Osteocyte (in vitro differentiated cells): ENCODE measurements at regions not wholly inside any gene's neighbourhood (a gene's known extent, or its start where the extent isn't known, plus 50 kb on each side); places are given as distances from the start of the nearest gene placed in this dataset.

ENCODE experiments used
- DNase-seq: peaks from one replicate; pipeline ENCODE4 v3.0.0; 2021; ENCODE audit warnings: mixed read lengths; ENCODE audit not compliant: unreplicated experiment; ENCODE audit errors: extremely low spot score
- H3K27ac Mint-ChIP-seq: one replicate; pipeline ENCODE4 v1.8.0; 2021; ENCODE audit warnings: mild to moderate bottlenecking, mixed read lengths; ENCODE audit not compliant: unreplicated experiment
- H3K27me3 Mint-ChIP-seq: one replicate; pipeline ENCODE4 v1.8.0; 2021; ENCODE audit warnings: mixed read lengths; ENCODE audit not compliant: unreplicated experiment
- H3K36me3 Mint-ChIP-seq: one replicate; pipeline ENCODE4 v1.8.0; 2021; ENCODE audit warnings: mixed read lengths; ENCODE audit not compliant: unreplicated experiment
- H3K4me1 Mint-ChIP-seq: one replicate; pipeline ENCODE4 v1.8.0; 2021; ENCODE audit warnings: mixed read lengths; ENCODE audit not compliant: unreplicated experiment
- H3K4me3 Mint-ChIP-seq: one replicate; pipeline ENCODE4 v1.8.0; 2021; ENCODE audit warnings: mild to moderate bottlenecking, moderate library complexity, mixed read lengths; ENCODE audit not compliant: unreplicated experiment
- H3K9me3 Mint-ChIP-seq: one replicate; pipeline ENCODE4 v1.8.0; 2021; ENCODE audit warnings: mixed read lengths; ENCODE audit not compliant: unreplicated experiment
- TF ChIP-seq, protein P1 (sequence below): fragments of 200-600 bp; sonication (generic); IDR thresholded peaks from 2 replicates; pipeline ENCODE4 v1.5.0; 2021; ENCODE audit warnings: antibody characterized with exemption, mild to moderate bottlenecking, moderate library complexity

- H3K36me3 Mint-ChIP-seq = no peaks in the 10 kb centered on the region
- DNase-seq = no peak
- no peaks in the 10 kb centered on the region for H3K4me1 Mint-ChIP-seq
- TF ChIP-seq, protein P1, sequence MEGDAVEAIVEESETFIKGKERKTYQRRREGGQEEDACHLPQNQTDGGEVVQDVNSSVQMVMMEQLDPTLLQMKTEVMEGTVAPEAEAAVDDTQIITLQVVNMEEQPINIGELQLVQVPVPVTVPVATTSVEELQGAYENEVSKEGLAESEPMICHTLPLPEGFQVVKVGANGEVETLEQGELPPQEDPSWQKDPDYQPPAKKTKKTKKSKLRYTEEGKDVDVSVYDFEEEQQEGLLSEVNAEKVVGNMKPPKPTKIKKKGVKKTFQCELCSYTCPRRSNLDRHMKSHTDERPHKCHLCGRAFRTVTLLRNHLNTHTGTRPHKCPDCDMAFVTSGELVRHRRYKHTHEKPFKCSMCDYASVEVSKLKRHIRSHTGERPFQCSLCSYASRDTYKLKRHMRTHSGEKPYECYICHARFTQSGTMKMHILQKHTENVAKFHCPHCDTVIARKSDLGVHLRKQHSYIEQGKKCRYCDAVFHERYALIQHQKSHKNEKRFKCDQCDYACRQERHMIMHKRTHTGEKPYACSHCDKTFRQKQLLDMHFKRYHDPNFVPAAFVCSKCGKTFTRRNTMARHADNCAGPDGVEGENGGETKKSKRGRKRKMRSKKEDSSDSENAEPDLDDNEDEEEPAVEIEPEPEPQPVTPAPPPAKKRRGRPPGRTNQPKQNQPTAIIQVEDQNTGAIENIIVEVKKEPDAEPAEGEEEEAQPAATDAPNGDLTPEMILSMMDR = peak; percentile 57
- peaks cover 14% of the 10 kb centered on the region for H3K27me3 Mint-ChIP-seq
- no peak overlapping the region for H3K27ac Mint-ChIP-seq
- no peaks in the 10 kb centered on the region for H3K9me3 Mint-ChIP-seq
- no peak overlapping the region for H3K4me3 Mint-ChIP-seq
Measured at GRCh38 chr18:70450426-70451253, 161.8 kb downstream of the SOCS6 start.

- peaks cover 9% of the 10 kb centered on the region for H3K9me3 Mint-ChIP-seq
- H3K4me3 Mint-ChIP-seq = no peak overlapping the region
- H3K27me3 Mint-ChIP-seq = peaks cover 12% of the 10 kb centered on the region
- no peak for DNase-seq
- H3K4me1 Mint-ChIP-seq = no peaks in the 10 kb centered on the region
- no peaks in the 10 kb centered on the region for H3K36me3 Mint-ChIP-seq
- H3K27ac Mint-ChIP-seq = no peak overlapping the region
- TF ChIP-seq, protein P1 = no peak
Measured at GRCh38 chr18:70448588-70448987, 159.7 kb downstream of the SOCS6 start.

DNA sequence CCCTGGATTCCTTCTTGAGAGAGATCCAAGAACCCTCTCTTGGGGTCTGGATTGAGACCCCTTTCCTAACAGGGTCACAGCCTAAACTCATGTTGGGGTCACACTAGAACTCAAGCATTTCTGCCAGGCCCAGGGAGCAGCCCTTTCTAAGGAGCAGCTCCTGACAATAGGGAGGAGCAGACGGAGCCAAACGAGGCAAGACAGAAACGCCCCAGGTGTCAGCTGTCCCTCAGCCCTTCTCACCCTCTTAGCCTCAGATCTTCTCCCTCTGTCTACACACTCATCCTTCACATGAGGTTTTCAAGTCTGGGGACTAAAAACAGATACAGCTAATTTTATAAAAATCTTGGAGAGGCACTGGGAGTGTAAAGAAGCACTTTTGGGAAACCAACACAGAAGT lies 157.2 kb downstream of the SOCS6 start:
- no peaks in the 10 kb centered on the region for H3K36me3 Mint-ChIP-seq
- no peak overlapping the region for H3K27ac Mint-ChIP-seq
- H3K27me3 Mint-ChIP-seq = peaks cover 6% of the 10 kb centered on the region
- no peaks in the 10 kb centered on the region for H3K4me1 Mint-ChIP-seq
- no peak for DNase-seq
- TF ChIP-seq, protein P1 = no peak
- peaks cover 13% of the 10 kb centered on the region for H3K9me3 Mint-ChIP-seq
- H3K4me3 Mint-ChIP-seq = no peak overlapping the region

GRCh38 chr18:70442933-70443332 lies 154.1 kb downstream of the SOCS6 start:
- peaks cover 13% of the 10 kb centered on the region for H3K9me3 Mint-ChIP-seq
- H3K27me3 Mint-ChIP-seq = no peaks in the 10 kb centered on the region
- H3K27ac Mint-ChIP-seq = no peak overlapping the region
- DNase-seq = no peak
- no peaks in the 10 kb centered on the region for H3K36me3 Mint-ChIP-seq
- H3K4me1 Mint-ChIP-seq = no peaks in the 10 kb centered on the region
- TF ChIP-seq, protein P1 = no peak
- H3K4me3 Mint-ChIP-seq = no peak overlapping the region

GRCh38 chr18:70432804-70433400 lies 144.1 kb downstream of the SOCS6 start:
- H3K36me3 Mint-ChIP-seq = no peaks in the 10 kb centered on the region
- H3K27me3 Mint-ChIP-seq = peaks cover 4% of the 10 kb centered on the region
- H3K4me3 Mint-ChIP-seq = no peak overlapping the region
- H3K27ac Mint-ChIP-seq = no peak overlapping the region
- DNase-seq = no peak
- TF ChIP-seq, protein P1 = no peak
- no peaks in the 10 kb centered on the region for H3K9me3 Mint-ChIP-seq
- peaks cover 2% of the 10 kb centered on the region for H3K4me1 Mint-ChIP-seq
